Uterus (tissue), 3 donors: ENCODE measurements at regions not wholly inside any gene's neighbourhood (a gene's known extent, or its start where the extent isn't known, plus 50 kb on each side); places are given as distances from the start of the nearest gene placed in this dataset.

Source experiments
- DNase-seq, 2 donors: peaks; one replicate each; pipeline ENCODE4 v3.0.0-alpha.2; 2019 to 2020
- H3K27ac ChIP-seq, 2 donors: fragments of 200-600 bp; sonication (generic); 1 replicate in 1 of 2; 2 replicates in 1 of 2; pipeline ENCODE4 v1.5.1; 2016 to 2018
- H3K27me3 ChIP-seq, 2 donors: fragments of 200-600 bp; sonication (generic); one replicate each; pipeline ENCODE4 v1.5.1; 2018 to 2019; ENCODE audit warnings: control low read depth in 1 of 2
- H3K36me3 ChIP-seq, 2 donors: fragments of 200-600 bp; sonication (generic); one replicate each; pipeline ENCODE4 v1.5.1; 2019; ENCODE audit warnings: control low read depth in 1 of 2
- H3K4me1 ChIP-seq, 2 donors: fragments of 200-600 bp; sonication (generic); one replicate each; pipeline ENCODE4 v1.5.1; 2018 to 2019; ENCODE audit warnings: control low read depth in 1 of 2
- H3K4me3 ChIP-seq, 2 donors: fragments of 200-600 bp; sonication (generic); 1 replicate in 1 of 2; 2 replicates in 1 of 2; pipeline ENCODE4 v1.5.1; 2018 to 2019; ENCODE audit warnings: mild to moderate bottlenecking in 1 of 2
- H3K9me3 ChIP-seq, 2 donors: fragments of 200-600 bp; sonication (generic); one replicate each; pipeline ENCODE4 v1.5.1; 2019; ENCODE audit warnings: control low read depth in 1 of 2
- POLR2A ChIP-seq, 2 donors: fragments of 450-650 bp; IDR thresholded peaks; one replicate each; pipeline ENCODE4 v1.6.1; 2016; ENCODE audit warnings: antibody characterized with exemption in 2 of 2, mild to moderate bottlenecking in 1 of 2, moderate library complexity in 1 of 2
- intact Hi-C: fragments of 100-400 bp; cut with DNase I; formaldehyde crosslinking; loops from one replicate; pipeline ENCODE4 v1.15.1; 2023; ENCODE audit warnings: low total_unique reads
- TF ChIP-seq, protein P1 (sequence below), 4 experiments: fragments of 200-600 bp in 2 of 4; fragments of 450-650 bp in 2 of 4; sonication (generic) in 2 of 4; IDR thresholded peaks; one replicate each; pipeline ENCODE4 v1.5.1; 2016 to 2019; ENCODE audit warnings: antibody characterized with exemption in 4 of 4, mild to moderate bottlenecking in 2 of 4, moderate library complexity in 1 of 4
- donor health status: DM: yes; HTN: yes; CAD: no.

GRCh38 chr13:39215971-39216370 is 177.7 kb downstream of the NHLRC3 start:
- no peaks in the 10 kb centered on the region for H3K27me3 ChIP-seq
- no peak overlapping the region for H3K27ac ChIP-seq
- H3K36me3 ChIP-seq: no peaks in the 10 kb centered on the region
- H3K4me3 ChIP-seq: no peak overlapping the region
- TF ChIP-seq, protein P1, sequence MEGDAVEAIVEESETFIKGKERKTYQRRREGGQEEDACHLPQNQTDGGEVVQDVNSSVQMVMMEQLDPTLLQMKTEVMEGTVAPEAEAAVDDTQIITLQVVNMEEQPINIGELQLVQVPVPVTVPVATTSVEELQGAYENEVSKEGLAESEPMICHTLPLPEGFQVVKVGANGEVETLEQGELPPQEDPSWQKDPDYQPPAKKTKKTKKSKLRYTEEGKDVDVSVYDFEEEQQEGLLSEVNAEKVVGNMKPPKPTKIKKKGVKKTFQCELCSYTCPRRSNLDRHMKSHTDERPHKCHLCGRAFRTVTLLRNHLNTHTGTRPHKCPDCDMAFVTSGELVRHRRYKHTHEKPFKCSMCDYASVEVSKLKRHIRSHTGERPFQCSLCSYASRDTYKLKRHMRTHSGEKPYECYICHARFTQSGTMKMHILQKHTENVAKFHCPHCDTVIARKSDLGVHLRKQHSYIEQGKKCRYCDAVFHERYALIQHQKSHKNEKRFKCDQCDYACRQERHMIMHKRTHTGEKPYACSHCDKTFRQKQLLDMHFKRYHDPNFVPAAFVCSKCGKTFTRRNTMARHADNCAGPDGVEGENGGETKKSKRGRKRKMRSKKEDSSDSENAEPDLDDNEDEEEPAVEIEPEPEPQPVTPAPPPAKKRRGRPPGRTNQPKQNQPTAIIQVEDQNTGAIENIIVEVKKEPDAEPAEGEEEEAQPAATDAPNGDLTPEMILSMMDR (IDR thresholded peaks at IDR 0.05): no peak
- no peak for TF ChIP-seq POLR2A (IDR thresholded peaks at IDR 0.05)
- DNase-seq: no peak
- H3K9me3 ChIP-seq: no peaks in the 10 kb centered on the region
- H3K4me1 ChIP-seq: no peaks in the 10 kb centered on the region
- intact Hi-C loops: no loop called here

DNA sequence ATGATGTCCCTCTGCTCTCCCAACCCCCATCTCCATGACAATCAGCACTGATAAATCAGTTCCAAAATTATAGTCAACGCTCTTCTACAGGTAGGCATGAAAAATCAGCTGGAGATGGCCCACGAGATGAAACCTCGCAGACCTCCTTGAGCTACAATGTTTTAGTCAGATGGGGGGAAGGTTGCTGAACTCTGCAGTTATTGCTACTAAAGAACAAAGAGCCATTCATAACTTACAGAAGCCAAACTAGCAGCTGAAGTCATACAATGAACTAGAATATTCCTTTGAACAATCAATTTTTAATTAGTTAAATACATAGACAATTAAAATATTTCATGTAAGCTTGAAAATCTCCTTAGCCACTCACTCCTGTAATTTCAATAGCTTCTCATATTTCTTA is 179.2 kb downstream of the NHLRC3 start:
- Histone ChIP-seq H3K9me3 (no peaks in the 10 kb centered on the region), H3K27me3 (no peaks in the 10 kb centered on the region), H3K4me3 (no peak overlapping the region), H3K27ac (no peak overlapping the region), H3K4me1 (no peaks in the 10 kb centered on the region), H3K36me3 (no peaks in the 10 kb centered on the region)
- intact Hi-C loops: no loop called here
- DNase-seq: no peak
- TF ChIP-seq, protein P1 (IDR thresholded peaks at IDR 0.05): no peak
- no peak for TF ChIP-seq POLR2A (IDR thresholded peaks at IDR 0.05)

DNA sequence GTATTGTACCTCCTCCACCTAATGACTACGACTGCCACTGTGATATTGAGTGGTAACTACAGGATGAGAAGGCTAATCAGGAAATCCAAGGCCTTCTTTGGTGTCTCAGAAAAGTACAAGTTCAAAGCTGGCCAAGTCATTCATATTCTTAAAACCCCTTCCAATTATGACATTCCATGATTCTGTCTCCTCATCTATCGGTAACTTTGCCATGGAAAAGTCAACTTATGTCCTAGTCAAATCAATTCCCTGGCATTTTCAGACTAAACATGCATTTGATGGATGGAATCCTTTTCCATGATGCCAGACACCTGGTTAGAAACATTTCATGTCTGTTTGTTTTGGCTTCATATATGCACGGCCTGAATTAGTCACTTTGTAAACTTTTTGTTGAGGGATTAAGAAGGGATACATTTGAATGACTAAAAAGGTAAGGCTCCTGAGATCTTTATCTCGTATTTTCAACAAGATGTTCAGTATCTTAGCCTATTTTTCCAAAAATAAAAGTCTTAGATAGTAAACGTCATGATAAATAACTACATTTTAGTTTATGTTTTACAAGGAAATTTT is 186.5 kb downstream of the NHLRC3 start:
- no peaks in the 10 kb centered on the region for H3K36me3 ChIP-seq
- no peaks in the 10 kb centered on the region for H3K4me1 ChIP-seq
- no peaks in the 10 kb centered on the region for H3K9me3 ChIP-seq
- TF ChIP-seq POLR2A (IDR thresholded peaks at IDR 0.05): no peak
- TF ChIP-seq, protein P1 (IDR thresholded peaks at IDR 0.05): no peak
- DNase-seq: no peak
- no peak overlapping the region for H3K27ac ChIP-seq
- no peaks in the 10 kb centered on the region for H3K27me3 ChIP-seq
- intact Hi-C loops: no loop called here
- H3K4me3 ChIP-seq: no peak overlapping the region

- TF ChIP-seq POLR2A (IDR thresholded peaks at IDR 0.05): no peak
- TF ChIP-seq, protein P1 (IDR thresholded peaks at IDR 0.05): no peak
- no peak for DNase-seq
- Histone ChIP-seq H3K9me3 (no peaks in the 10 kb centered on the region), H3K36me3 (no peaks in the 10 kb centered on the region), H3K4me3 (no peak overlapping the region), H3K27ac (no peak overlapping the region), H3K4me1 (no peaks in the 10 kb centered on the region), H3K27me3 (no peaks in the 10 kb centered on the region)
- intact Hi-C loops: no loop called here
Measured at GRCh38 chr13:39225860-39226259, 187.6 kb downstream of the NHLRC3 start.

- Histone ChIP-seq H3K9me3 (no peaks in the 10 kb centered on the region), H3K36me3 (no peaks in the 10 kb centered on the region), H3K4me3 (no peak overlapping the region), H3K4me1 (no peaks in the 10 kb centered on the region), H3K27me3 (no peaks in the 10 kb centered on the region), H3K27ac (no peak overlapping the region)
- TF ChIP-seq POLR2A (IDR thresholded peaks at IDR 0.05): no peak
- TF ChIP-seq, protein P1 (IDR thresholded peaks at IDR 0.05): no peak
- intact Hi-C loops: no loop called here
- DNase-seq: no peak
Measured at GRCh38 chr13:39226359-39226758, 188.1 kb downstream of the NHLRC3 start.
